B cell (primary cell): ENCODE measurements at regions not wholly inside any gene's neighbourhood (a gene's known extent, or its start where the extent isn't known, plus 50 kb on each side); places are given as distances from the start of the nearest gene placed in this dataset.

ENCODE experiments used
- EZH2 ChIP-seq: IDR thresholded peaks from 2 replicates; pipeline ENCODE4 v1.6.1; 2012; ENCODE audit warnings: borderline replicate concordance, low read depth, mild to moderate bottlenecking, moderate library complexity, low read length; ENCODE audit not compliant: insufficient read depth, poor library complexity, severe bottlenecking
- TF ChIP-seq, protein P1 (sequence below): fragments of 200-600 bp; IDR thresholded peaks from one replicate; pipeline ENCODE4 v1.8.0; 2022; ENCODE audit warnings: antibody characterized with exemption, mild to moderate bottlenecking

DNA sequence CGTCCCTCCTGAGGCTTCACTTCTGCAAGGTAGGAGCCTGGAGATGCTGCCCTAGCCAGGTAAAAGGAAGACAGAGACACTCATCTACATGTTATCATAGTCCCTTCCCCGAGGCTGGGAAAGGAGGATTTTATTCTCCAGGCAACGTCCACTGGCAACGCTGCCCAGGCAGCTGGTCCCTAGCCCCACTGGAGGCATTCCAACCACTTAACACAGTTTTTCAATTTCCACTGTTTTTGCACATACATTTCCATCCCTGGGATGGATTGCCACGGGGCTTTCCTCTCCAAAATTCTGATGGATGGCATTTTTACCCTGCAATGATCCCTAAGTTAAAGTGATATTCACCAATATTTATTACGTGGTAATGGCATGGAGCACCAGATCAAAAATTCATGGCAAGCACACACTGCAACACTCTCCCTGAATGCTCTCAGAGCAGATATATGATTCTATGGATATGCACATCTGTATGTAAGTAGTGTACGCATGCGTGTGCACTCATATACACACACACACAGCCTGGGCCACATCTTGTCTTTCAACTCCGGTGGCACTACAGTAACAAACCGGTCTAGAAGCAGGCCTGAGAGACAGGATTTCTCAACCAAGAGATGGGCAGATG is 322.3 kb upstream of the TSHZ3 start:
- no peak for TF ChIP-seq EZH2
- TF ChIP-seq, protein P1, sequence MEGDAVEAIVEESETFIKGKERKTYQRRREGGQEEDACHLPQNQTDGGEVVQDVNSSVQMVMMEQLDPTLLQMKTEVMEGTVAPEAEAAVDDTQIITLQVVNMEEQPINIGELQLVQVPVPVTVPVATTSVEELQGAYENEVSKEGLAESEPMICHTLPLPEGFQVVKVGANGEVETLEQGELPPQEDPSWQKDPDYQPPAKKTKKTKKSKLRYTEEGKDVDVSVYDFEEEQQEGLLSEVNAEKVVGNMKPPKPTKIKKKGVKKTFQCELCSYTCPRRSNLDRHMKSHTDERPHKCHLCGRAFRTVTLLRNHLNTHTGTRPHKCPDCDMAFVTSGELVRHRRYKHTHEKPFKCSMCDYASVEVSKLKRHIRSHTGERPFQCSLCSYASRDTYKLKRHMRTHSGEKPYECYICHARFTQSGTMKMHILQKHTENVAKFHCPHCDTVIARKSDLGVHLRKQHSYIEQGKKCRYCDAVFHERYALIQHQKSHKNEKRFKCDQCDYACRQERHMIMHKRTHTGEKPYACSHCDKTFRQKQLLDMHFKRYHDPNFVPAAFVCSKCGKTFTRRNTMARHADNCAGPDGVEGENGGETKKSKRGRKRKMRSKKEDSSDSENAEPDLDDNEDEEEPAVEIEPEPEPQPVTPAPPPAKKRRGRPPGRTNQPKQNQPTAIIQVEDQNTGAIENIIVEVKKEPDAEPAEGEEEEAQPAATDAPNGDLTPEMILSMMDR: no peak
